ENCODE measurements at regions not wholly inside any gene's neighbourhood (a gene's known extent, or its start where the extent isn't known, plus 50 kb on each side); places are given as distances from the start of the nearest gene placed in this dataset.

DNA sequence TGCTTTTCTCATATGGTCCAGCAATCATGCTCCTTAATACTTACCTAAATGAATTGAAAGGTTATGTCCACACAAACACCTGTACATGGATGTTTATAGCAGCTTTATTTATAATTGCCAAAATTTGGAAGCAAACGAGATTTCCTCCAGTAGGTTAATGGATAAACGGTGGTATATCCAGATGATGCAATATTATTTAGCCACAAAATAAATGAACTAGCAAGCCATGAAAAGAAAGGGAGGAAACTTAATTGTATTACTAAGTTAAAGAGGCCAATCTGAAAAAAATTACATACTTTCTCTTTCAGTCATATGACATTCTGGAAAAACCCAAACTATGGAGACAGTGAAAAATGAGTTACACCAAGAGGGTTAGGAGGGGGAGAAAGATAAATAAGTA, 76.3 kb upstream of the LRRC7 start:
- TF ChIP-seq, protein P1, sequence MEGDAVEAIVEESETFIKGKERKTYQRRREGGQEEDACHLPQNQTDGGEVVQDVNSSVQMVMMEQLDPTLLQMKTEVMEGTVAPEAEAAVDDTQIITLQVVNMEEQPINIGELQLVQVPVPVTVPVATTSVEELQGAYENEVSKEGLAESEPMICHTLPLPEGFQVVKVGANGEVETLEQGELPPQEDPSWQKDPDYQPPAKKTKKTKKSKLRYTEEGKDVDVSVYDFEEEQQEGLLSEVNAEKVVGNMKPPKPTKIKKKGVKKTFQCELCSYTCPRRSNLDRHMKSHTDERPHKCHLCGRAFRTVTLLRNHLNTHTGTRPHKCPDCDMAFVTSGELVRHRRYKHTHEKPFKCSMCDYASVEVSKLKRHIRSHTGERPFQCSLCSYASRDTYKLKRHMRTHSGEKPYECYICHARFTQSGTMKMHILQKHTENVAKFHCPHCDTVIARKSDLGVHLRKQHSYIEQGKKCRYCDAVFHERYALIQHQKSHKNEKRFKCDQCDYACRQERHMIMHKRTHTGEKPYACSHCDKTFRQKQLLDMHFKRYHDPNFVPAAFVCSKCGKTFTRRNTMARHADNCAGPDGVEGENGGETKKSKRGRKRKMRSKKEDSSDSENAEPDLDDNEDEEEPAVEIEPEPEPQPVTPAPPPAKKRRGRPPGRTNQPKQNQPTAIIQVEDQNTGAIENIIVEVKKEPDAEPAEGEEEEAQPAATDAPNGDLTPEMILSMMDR (IDR thresholded peaks at IDR 0.05; ENCODE audit: low read length): no peak
- TF ChIP-seq EZH2 (optimal IDR thresholded peaks at IDR 0.05; ENCODE audit: low read depth, low read length): no peak

Data from MM.1S (cell line).